Ishikawa (cell line): ENCODE measurements at regions not wholly inside any gene's neighbourhood (a gene's known extent, or its start where the extent isn't known, plus 50 kb on each side); places are given as distances from the start of the nearest gene placed in this dataset.

Experiments
- CEBPB ChIP-seq: IDR thresholded peaks from 2 replicates; pipeline ENCODE4 v1.6.1; 2012
- CREB1 ChIP-seq: IDR thresholded peaks from 2 replicates; pipeline ENCODE4 v1.6.1; 2012; ENCODE audit warnings: low read depth
- EGR1 ChIP-seq: IDR thresholded peaks from 2 replicates; pipeline ENCODE4 v1.6.1; 2012
- EP300 ChIP-seq: IDR thresholded peaks from 2 replicates; pipeline ENCODE4 v1.6.1; 2012; ENCODE audit warnings: borderline replicate concordance
- FOXM1 ChIP-seq: IDR thresholded peaks from 2 replicates; pipeline ENCODE4 v1.6.1; 2012; ENCODE audit warnings: low read depth, borderline replicate concordance
- NFIC ChIP-seq: IDR thresholded peaks from 2 replicates; pipeline ENCODE4 v1.6.1; 2012
- RAD21 ChIP-seq: IDR thresholded peaks from 2 replicates; pipeline ENCODE4 v1.6.1; 2012; ENCODE audit warnings: low read depth
- TAF1 ChIP-seq: IDR thresholded peaks from 2 replicates; pipeline ENCODE4 v1.6.1; 2012; ENCODE audit warnings: low read depth, mild to moderate bottlenecking
- TCF12 ChIP-seq: IDR thresholded peaks from 2 replicates; pipeline ENCODE4 v1.6.1; 2012; ENCODE audit warnings: low read depth
- TEAD4 ChIP-seq: IDR thresholded peaks from 2 replicates; pipeline ENCODE4 v1.6.1; 2012
- YY1 ChIP-seq: IDR thresholded peaks from 2 replicates; pipeline ENCODE4 v1.6.1; 2012; ENCODE audit warnings: low read depth
- ZBTB7A ChIP-seq: IDR thresholded peaks from 2 replicates; pipeline ENCODE4 v1.6.1; 2012; ENCODE audit warnings: low read depth
- TF ChIP-seq, protein P1 (sequence below): IDR thresholded peaks from 2 replicates; pipeline ENCODE4 v1.6.1; 2012; ENCODE audit warnings: low read depth, mild to moderate bottlenecking
- TF ChIP-seq, protein P2 (sequence below): IDR thresholded peaks from 2 replicates; pipeline ENCODE4 v1.6.1; 2012
- TF ChIP-seq, protein P3 (sequence below): IDR thresholded peaks from 2 replicates; pipeline ENCODE4 v1.6.1; 2012

DNA sequence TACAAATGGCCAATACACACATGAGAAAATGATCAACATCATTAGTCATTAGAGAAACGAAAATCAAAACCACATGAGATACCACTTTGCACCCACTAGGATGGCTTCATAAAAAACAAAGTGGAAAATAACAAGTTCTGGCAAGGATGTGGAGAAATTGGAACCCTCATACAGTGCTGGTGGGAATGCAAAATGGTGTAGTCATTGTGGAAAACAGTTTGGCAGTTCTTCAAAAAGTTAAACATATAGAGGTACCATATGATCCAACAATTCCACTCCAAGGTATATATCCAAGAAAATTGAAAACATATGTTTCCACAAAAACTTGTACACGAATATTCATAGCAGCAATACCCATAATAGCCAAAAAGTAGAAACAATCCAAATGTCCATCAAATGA lies 231.6 kb upstream of the CSF3R start:
- no peak for TF ChIP-seq TCF12
- TF ChIP-seq TAF1: no peak
- no peak for TF ChIP-seq CREB1
- no peak for TF ChIP-seq TEAD4
- no peak for TF ChIP-seq ZBTB7A
- no peak for TF ChIP-seq YY1
- TF ChIP-seq, protein P1, sequence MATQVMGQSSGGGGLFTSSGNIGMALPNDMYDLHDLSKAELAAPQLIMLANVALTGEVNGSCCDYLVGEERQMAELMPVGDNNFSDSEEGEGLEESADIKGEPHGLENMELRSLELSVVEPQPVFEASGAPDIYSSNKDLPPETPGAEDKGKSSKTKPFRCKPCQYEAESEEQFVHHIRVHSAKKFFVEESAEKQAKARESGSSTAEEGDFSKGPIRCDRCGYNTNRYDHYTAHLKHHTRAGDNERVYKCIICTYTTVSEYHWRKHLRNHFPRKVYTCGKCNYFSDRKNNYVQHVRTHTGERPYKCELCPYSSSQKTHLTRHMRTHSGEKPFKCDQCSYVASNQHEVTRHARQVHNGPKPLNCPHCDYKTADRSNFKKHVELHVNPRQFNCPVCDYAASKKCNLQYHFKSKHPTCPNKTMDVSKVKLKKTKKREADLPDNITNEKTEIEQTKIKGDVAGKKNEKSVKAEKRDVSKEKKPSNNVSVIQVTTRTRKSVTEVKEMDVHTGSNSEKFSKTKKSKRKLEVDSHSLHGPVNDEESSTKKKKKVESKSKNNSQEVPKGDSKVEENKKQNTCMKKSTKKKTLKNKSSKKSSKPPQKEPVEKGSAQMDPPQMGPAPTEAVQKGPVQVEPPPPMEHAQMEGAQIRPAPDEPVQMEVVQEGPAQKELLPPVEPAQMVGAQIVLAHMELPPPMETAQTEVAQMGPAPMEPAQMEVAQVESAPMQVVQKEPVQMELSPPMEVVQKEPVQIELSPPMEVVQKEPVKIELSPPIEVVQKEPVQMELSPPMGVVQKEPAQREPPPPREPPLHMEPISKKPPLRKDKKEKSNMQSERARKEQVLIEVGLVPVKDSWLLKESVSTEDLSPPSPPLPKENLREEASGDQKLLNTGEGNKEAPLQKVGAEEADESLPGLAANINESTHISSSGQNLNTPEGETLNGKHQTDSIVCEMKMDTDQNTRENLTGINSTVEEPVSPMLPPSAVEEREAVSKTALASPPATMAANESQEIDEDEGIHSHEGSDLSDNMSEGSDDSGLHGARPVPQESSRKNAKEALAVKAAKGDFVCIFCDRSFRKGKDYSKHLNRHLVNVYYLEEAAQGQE: no peak
- TF ChIP-seq CEBPB: no peak

DNA sequence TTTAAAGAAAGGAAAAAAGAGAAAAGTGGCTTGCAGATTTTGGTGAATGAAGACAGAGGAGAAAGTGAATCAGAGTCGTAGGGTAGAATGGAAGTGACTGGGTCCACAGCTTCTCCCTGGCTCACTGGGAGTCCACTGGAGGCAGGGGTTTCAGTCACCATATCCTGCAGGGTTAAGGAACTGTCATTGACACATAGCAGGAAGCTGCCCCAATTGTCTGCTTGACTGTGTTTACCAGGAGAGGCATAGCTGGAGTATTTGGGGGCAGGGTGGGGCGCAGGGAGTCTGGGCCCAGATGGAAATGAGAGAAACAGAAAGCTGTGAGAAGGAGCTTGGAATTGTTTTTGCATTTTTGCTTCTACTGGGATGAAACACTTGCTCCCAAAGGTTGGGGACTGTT lies 228.8 kb upstream of the CSF3R start:
- TF ChIP-seq ZBTB7A: no peak
- TF ChIP-seq EP300: no peak
- TF ChIP-seq, protein P2, sequence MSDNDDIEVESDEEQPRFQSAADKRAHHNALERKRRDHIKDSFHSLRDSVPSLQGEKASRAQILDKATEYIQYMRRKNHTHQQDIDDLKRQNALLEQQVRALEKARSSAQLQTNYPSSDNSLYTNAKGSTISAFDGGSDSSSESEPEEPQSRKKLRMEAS: no peak
- TF ChIP-seq, protein P3, sequence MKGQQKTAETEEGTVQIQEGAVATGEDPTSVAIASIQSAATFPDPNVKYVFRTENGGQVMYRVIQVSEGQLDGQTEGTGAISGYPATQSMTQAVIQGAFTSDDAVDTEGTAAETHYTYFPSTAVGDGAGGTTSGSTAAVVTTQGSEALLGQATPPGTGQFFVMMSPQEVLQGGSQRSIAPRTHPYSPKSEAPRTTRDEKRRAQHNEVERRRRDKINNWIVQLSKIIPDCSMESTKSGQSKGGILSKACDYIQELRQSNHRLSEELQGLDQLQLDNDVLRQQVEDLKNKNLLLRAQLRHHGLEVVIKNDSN: no peak
- TF ChIP-seq TAF1: no peak
- no peak for TF ChIP-seq YY1
- TF ChIP-seq TCF12: no peak
- TF ChIP-seq FOXM1: no peak
- no peak for TF ChIP-seq EGR1
- TF ChIP-seq, protein P1: no peak
- TF ChIP-seq CEBPB: no peak
- no peak for TF ChIP-seq CREB1
- no peak for TF ChIP-seq TEAD4
- TF ChIP-seq RAD21: no peak
- TF ChIP-seq NFIC: no peak

DNA sequence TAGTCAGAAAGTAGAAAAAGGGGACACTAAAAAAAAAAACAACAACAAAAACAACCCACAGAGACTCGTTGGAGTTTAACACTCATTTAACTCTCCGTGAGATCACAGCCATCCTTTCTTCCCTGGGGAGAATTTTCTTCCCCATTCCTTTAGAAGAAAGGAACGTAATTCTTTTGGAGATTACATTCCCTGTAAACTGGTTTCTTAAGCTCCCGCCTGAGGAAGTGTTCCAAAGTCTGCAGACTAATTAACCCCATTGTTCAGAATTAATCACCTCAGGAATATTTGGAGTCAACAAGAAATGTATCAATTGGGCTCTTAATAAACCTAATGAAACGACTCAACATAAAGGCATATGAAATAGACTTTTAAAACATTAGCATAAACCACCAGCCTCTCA lies 228.2 kb upstream of the CSF3R start:
- TF ChIP-seq TAF1 (no peak), NFIC (no peak), CREB1 (no peak), TEAD4 (no peak), CEBPB (no peak)

DNA sequence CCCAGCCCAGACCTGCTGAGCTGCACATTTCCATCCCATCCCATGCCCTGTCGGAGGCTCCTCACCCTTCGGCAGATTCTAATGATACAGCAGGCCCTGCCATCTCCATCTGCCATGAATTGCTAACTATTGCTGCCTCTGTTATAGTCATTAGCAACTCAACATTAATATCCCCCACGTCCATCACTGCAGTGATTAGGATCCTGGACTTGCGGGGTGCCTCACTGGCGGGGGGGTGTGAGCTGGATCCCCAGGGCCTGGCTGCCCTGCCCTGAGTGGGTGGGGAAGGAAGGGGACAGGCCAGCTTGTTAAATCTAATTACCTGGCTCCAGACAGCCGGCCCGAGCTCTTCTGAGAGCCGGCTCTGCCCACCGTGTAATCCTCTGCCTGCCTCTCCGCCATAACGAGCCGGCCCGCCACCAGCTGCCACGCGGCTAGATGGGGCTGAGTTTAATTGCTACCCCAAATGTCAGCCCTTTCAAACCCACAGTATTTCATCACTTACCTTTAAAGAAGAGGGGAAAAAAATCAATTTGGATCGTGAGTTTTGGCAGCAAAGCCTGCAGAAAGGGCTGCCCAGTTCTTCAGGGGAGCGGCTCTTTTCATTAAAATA lies 227.3 kb upstream of the CSF3R start:
- TF ChIP-seq TAF1 (no peak), CEBPB (no peak), NFIC (no peak), EGR1 (no peak), FOXM1 (no peak), TCF12 (no peak), EP300 (no peak), RAD21 (no peak)
- TF ChIP-seq, protein P2: no peak
- TF ChIP-seq, protein P3: no peak

DNA sequence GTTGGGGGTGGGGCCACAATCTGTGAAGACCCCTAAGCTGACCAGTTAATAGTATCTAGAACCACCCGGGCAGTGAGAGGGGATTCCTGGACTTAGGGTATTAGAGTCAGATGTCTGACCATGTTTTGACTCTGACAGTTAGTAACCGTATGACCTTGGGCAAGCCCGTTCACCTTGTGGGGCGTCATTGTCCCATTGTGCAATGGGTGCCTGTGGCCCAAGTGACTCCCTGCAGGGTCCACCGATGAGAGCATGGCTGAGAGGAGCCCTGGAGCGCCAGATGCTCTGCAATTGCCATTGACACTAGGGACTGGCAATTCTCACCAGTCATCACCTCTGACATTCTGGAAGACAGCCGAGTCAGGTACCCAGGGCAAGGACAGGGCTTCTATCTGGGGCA lies 225.9 kb upstream of the CSF3R start:
- TF ChIP-seq EGR1: no peak
- no peak for TF ChIP-seq NFIC
- TF ChIP-seq TAF1: no peak
- no peak for TF ChIP-seq TCF12
- TF ChIP-seq CREB1: no peak
- no peak for TF ChIP-seq FOXM1
- TF ChIP-seq, protein P2: no peak
- TF ChIP-seq EP300: no peak
- no peak for TF ChIP-seq YY1
- TF ChIP-seq, protein P3: no peak
- TF ChIP-seq, protein P1: no peak
- TF ChIP-seq CEBPB: no peak
